Left kidney (tissue), 1 donor: ENCODE measurements at regions not wholly inside any gene's neighbourhood (a gene's known extent, or its start where the extent isn't known, plus 50 kb on each side); places are given as distances from the start of the nearest gene placed in this dataset.
"Not testable (repeated sequence)": the region's sequence is repeated elsewhere in the genome, so short reads cannot be mapped to it uniquely, and the experiment has no call there.

Source experiments
- DNase-seq: peaks from one replicate; pipeline ENCODE4 v3.0.0-alpha.2; 2013

DNA sequence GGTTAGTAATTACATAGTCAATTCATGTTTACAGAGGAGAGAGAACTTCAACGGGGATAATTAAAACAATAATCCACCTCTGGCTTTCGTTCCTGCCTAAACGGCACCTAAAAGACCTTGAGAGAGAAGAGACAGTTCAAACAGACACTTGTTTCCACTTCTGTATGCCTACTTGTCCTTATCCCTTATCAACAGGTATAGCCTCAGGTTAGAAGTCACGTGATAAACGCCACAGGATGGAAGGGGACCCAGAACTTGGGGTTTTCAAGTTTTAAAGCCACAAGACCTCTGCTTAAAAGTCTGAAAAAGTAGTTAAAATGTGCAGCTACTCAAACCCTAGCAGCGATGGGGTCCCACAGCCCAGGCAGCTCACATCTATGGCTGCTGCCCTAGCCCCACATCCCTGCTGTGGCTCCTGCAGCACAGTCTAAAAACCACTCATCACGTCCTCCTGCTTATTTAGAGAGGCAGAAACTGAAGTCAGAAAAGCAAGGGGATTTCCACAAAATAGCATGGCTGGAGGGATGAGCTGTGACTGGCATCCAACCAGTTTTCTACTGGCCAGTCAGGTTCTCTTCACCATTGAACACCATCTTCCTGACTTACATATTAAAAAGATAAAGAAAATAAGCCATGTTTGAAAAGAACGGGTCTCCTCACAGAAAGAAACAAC is 51.2 kb upstream of the SEC16B start:
- no peak for DNase-seq

DNA sequence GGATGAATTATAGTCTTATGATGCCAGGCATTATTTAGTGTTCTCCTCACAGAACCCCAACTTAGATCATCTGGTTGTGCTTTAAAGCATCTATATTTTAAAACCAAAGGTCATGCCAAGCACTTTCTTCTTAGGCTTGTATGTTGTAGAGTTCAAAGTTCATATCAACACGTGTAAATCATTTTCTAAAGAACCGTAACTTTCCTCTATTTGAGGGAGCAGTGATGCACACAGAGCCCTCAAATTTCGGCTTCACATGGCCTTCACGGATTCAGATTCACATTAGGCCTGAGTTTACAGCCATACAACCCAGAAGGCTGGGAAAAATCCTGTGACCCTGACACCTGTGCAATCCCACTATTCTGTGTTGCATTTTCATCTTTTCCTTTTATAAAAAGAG is 52.1 kb upstream of the SEC16B start:
- no peak for DNase-seq

DNA sequence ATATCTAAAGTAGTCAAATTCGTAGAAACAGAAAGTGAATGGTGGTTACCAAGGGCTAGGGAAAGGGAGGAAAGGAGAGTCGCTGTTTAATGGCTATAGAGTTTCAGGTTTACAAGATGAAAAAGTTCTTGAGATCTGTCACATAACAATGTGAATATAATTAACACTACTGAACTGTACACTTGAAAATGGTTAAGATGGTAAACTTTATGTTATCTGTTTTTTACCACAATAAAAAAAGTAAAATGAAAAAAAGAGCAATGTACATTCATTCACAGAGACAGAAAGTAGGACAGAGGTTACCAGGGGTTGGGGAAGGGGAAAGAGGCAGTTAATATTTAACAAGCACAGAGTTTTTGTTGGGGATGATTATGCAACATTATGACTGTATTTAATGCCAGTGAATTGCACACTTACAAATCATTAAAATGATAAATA is 53.3 kb upstream of the SEC16B start:
- DNase-seq, result no peak

DNA sequence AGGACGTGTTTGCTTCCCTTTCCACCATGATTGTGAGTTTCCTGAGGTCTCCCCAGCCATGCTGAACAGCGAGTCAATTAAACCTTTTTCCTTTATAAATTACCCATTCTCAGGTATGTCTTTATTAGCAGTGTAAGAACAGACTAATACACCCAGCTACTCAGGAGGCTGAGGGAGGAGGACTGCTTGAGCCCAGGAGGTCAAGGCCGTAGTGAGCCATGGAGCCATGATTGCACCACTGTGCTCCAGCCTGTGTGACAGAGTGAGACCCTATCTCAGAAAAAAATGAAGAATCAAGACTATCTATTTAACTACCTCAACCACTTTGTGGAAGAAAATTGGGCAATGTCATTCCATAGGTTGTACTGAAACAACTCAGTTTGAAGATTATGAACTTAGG is 54.6 kb upstream of the SEC16B start:
- no peak for DNase-seq

DNA sequence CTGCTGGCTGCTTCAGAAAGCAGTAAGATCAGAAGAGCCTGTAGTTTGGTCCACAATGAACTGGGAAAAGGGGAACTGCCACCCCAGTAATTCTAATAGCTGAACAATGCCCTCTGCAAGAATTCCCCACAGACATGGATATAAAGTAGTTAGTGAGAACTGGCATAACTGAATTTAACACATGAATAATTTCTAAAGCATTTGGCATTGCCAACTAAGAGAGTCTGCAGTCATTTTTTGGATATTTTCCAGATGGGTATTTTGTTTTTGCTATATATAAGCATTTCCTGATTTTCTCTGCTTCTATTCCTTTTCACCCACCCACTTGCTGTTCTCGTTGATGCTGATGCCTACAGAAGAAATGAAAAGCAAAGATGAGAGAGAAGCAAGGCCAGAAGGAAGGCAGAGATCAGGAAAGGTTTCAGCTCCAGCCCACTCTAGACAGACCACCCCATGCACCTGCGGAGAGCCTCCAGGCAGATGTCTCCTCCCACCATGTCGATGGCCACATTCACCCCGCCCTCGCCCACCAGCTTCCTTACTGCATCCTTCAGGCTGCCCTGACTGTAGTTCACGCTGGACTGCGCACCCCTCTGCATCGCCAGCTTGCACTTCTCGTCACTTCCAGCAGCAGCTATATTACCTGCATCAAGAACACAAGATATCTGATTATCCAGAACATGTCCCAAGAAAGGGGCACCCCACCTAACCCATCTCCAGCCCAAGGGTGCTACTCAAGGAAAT is 55.9 kb upstream of the SEC16B start:
- no peak for DNase-seq

DNA sequence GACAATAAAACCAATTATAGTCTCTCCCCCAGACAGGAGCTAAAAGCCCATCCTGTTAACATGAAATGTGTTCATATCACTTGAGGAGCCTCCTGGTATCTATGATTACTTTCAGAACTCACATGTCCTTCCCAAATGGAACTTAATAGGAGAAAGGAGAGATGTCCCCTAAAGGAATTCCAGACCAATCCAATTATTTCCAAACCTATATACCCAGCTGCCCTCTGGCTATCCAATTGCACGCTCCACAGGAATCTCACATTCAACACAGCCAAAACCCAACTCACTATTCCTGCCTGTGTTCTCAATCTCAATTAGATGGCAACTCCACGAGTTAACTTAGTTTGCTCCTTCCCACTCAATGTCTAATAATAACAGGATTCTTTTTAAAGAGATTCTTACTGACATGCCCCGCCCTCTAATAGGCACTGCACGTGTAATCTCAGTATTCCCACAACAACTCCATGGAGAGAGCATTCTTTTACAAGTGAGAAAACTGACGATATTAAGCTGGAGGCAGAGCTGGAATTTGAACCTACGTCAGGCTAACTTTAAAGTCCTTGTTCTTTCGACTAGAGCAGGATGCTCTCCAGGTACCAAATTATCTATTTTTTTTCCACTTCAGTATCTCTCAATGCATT is 59.1 kb upstream of the SEC16B start:
- DNase-seq, result no peak

DNA sequence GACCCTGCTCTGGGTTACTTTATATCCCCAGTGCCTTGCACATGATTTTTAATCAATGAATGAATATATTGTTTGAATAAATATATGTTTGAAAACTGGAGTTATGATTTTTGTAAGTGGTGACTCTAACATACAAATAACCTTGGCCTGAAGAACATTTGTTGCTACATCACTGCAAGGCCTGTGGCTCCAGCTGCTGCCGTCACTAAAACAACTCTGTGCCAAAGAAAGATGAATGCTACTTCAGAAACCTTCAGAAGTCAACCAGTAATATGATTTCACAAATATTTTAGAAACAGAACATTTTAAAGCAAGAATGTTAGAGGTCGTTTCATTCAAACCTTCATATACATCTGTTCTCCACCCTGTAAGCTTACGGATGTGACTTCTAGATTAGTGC is 60.6 kb upstream of the SEC16B start:
- no peak for DNase-seq

DNA sequence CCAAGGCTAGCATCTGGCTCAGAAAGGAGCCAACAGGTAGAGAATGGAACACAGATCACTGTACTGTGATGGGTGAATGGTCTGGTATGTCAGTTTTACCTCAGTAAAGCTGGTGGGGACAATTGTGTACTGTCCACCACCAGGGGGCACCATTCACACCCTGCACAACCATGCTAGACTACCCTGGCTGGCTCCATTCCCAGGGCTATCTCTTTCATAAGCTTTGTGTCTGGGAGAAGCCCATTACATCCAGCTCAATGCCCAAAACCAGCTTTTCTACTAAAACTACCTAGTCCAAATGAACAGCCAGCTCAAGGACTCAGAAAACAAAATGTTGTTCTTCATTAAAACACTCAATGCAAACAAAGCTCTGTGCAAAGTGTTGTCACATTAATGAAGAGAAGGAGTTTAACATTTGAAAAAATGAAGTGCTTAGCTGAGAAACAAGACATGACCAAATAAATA is 62.0 kb upstream of the RASAL2 start:
- peak; percentile 77 for DNase-seq

DNA sequence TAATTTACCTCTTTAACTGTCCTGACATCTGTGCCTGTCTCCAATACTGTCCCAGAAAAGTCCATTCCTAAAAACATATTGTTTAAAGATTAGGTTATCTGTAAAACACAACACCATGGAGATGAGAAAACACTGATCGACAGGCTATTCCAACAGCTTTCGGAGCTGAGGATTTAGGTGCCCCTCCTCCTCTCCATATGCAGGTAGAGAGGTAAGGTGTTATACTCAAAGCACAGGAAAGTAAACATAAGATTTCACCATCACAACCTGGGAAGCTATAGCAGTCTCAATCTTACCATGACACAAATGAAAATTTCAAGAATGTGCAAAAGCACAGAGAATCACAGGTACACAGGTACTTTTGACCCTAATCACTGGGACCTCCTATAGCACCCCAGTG is 60.9 kb upstream of the RASAL2 start:
- DNase-seq, result no peak

DNA sequence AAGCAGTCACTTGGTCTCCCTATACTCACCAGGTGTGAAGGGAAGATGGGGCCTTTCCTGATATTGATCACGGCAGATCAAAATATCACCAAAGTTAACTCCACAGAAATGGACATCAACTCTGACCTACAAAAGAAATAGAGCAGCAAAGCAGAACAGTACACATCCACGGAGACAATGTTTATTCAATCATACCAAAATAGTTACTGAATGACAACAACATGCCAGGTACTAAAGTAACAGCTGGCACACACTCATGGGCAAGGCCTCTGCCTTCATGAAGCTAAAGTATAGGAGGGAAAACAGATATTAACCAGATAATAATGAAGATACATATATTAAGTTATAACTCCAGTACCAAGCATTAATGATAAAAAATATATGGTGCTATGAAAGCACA is 59.2 kb upstream of the RASAL2 start:
- DNase-seq, result no peak

DNA sequence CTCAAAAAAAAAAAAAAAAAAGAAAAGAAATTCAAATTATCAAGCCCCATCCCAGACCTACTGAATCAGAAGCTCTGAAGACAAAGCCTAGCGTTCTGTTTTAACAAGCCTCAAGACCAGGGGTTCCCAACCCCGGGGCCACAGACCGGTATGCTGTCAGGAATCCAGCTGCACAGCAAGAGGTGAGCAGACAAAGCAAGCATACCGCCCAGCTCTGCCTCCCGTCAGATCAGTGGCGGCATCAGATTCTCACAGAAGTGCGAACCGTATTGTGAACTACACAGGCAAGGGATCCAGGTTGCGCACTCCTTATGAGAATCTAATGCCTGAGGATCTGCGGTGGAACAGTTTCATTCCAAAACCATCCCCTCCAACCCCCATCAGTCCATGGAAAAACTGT is 57.8 kb upstream of the RASAL2 start:
- DNase-seq, result no peak

DNA sequence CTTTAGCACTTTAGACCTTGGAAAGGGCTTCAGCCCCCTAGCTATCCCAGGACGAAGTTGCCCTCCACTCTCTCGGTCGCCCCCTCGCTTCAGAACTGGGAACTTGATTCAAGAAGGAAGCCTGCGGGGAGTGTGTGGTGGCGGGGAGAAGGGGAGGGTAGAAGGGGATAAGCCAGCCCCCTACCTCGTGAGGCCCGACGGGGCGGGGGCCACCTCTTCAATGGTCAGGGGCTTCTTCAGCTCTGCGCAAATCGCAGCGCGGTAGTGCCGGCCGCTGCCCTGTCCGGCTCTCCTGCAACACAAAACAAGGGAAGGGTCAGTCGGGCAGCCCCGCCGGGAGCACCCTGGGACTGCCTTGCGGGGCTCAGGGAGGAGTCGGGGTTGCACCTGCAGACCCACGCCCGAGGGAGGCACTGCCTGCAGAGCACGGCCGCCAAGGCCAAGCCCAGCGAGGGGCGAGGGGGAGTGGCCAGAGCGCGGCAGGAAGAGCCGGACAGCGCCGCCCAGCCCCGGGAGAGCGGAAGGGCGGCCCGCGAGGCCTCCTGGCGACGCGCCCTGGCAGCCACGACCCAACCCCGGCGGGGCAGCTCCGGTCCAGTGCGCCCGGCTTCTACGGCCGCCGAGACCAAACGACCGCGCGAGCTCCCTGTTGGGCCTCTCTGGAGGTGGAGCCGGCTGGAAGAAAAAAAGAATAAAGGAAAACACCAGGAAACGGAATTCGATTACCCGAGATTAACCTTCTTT is 56.2 kb upstream of the RASAL2 start:
- DNase-seq, result peak; percentile 79

DNA sequence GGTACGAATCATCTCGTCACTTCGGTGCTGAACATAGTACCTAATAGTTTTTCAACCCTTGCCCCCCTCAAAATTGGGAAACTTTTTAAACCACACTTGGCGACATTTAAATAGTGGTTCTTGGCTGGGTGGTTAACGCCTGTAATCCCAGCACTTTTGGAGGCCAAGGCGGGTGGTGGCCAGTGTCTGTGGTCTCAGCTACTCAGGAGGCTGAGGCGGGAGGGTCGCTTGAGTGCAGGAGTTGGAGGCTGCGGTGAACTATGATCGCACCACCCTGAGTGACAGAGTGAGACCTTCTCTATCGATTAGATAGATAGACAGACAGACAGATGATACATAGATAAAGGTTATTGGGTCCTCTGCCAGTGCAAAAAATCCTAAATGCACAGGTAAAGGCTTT is 55.5 kb upstream of the RASAL2 start:
- DNase-seq, result no peak

DNA sequence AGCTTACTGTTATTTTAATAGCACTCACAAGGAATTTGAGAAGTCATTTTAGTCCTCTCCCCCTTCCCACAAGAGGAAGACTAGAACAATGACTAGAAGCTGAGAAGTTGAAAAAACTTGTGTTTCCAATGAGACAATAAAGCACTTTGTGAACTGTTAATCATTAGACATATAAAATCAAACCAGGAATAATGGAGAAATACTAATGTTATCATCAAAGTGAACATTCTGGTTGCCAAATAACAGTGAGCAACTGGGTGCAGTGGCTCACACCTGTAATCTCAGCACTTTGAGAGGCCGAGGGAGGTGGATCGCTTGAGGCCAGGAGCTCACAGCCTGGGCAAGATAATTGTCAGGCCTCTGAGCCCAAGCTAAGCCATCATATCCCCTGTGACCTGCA is 54.0 kb upstream of the RASAL2 start:
- no peak for DNase-seq

DNA sequence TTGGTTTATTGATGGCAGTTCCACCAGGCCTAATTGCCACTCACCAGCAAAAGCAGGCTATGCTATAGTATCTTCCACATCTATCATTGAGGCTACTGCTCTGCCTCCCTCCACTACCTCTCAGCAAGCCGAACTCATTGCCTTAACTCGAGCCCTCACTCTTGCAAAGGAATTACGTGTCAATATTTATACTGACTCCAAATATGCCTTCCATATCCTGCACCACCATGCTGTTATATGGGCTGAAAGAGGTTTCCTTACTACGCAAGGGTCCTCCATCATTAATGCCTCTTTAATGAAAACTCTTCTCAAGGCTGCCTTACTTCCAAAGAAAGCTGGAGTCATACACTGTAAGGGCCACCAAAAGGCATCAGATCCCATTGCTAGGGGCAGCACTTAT is 50.0 kb upstream of the RASAL2 start:
- DNase-seq, result not testable (repeated sequence)
